Fibroblast of the aortic adventitia (primary cell): ENCODE measurements at regions not wholly inside any gene's neighbourhood (a gene's known extent, or its start where the extent isn't known, plus 50 kb on each side); places are given as distances from the start of the nearest gene placed in this dataset.

ENCODE experiments used
- DNase-seq: peaks from one replicate; pipeline ENCODE4 v3.0.0-alpha.2; 2010; ENCODE audit warnings: low read depth
- H3K4me3 ChIP-seq: 2 replicates; pipeline ENCODE4 v1.5.1; 2011; ENCODE audit warnings: low read depth, mild to moderate bottlenecking, control low read depth, low read length, moderate library complexity
- TF ChIP-seq, protein P1 (sequence below): IDR thresholded peaks from 2 replicates; pipeline ENCODE4 v1.5.1; 2011; ENCODE audit warnings: mild to moderate bottlenecking, low read length, control low read depth, inconsistent platforms; ENCODE audit not compliant: insufficient read depth

DNA sequence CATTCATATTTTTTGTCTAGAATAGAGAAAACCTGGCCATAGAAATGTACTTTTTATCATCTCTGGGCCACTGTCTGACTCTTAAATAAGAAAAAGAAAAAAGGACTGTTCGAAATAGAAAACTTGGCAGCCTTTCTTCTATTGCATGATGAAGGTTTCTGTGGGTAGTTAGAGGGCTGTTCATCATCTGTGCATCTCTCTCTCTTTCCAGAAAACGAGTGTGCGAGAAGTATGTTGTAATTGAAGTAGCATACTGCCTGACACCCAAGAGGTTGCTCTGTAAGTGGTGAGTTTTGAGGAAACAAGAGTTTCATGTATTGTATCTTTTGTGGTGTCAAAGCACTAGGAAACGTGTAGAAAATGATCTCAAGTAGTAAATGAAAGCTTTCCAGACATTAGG lies 343.2 kb upstream of the TMEM229A start:
- no peak for DNase-seq
- H3K4me3 ChIP-seq = no peak overlapping the region
- TF ChIP-seq, protein P1, sequence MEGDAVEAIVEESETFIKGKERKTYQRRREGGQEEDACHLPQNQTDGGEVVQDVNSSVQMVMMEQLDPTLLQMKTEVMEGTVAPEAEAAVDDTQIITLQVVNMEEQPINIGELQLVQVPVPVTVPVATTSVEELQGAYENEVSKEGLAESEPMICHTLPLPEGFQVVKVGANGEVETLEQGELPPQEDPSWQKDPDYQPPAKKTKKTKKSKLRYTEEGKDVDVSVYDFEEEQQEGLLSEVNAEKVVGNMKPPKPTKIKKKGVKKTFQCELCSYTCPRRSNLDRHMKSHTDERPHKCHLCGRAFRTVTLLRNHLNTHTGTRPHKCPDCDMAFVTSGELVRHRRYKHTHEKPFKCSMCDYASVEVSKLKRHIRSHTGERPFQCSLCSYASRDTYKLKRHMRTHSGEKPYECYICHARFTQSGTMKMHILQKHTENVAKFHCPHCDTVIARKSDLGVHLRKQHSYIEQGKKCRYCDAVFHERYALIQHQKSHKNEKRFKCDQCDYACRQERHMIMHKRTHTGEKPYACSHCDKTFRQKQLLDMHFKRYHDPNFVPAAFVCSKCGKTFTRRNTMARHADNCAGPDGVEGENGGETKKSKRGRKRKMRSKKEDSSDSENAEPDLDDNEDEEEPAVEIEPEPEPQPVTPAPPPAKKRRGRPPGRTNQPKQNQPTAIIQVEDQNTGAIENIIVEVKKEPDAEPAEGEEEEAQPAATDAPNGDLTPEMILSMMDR = no peak

DNA sequence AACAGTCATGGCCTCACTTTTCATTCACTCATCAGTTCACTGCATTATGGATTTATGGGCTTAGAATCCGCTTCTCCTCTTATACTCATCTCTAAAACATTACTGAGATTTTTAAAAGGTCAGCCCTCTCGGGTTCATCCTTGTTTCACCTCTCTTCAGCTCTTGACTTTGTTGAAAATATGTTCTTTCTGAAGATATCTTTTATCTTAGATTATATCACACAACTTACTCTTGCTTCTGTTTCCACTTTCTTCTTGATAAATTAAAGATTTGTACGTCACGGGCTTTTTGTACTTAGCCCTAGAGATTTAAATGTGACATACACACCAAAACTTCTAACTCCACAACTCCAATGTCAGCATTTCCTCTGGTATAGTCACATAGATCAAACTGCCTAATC lies 342.5 kb upstream of the TMEM229A start:
- TF ChIP-seq, protein P1 = no peak

DNA sequence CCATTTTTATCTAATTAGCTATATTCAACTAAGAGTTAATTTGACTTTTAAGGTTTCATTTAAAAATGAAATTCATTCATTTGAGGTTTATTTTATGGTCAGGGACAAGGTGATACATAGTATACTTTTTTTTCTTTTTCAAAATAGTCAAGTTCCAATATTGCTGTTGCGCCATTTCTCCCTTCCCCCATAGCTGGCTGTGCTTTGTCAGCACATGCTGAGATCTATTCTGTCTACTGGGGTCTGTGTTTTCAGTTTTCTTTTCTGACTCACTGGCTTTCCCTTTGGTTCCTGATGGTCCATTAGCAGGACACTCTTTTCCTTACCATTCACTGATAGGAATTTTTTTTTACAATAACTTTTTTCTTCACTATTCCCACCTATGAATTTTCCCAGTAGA lies 336.4 kb upstream of the TMEM229A start:
- no peak overlapping the region for H3K4me3 ChIP-seq
- no peak for DNase-seq
- TF ChIP-seq, protein P1 = no peak

More for the DNA sequence above, 342.5 kb upstream of the TMEM229A start:
- DNase-seq = no peak
- no peak overlapping the region for H3K4me3 ChIP-seq

DNA sequence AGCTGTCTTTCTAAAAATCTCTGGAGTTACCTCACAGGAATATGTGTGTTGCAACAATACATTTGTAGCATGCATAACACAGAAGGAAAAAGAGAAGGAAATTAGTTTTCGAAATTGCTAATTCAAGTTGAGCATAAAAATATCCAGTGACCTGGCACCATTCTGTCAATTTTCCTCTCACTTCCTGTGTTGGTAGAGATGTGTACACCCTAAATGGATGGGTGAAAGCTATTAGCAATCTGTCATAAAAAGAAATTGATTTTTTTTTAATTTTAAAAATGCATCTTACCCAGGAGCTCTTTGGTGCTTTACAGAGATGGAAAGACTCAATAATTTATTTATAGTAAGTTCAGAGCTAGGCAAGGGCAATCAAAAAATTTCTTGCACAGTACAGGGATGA lies 333.3 kb upstream of the TMEM229A start:
- no peak overlapping the region for H3K4me3 ChIP-seq
- no peak for DNase-seq
- TF ChIP-seq, protein P1 = no peak

DNA sequence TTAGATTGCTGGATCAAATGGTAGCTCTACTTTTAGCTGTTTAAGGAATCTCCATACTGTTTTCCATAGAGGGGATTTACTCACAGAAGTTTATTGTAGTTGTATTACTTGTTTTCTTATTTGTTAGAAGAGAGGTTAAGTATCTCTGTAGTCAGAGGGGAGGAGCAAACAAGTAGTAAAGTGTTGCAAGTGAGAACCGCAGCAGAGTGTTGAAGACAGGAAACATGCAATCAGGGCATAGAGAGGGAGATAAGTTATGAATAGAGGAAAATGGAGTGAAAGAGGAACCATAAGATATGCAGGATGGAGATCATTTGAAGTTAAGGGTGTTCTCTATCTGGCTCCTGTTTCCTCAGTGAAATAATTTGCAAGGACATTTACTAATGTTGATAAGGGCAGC lies 331.4 kb upstream of the TMEM229A start:
- DNase-seq = no peak
- TF ChIP-seq, protein P1 = no peak
- H3K4me3 ChIP-seq = no peak overlapping the region

DNA sequence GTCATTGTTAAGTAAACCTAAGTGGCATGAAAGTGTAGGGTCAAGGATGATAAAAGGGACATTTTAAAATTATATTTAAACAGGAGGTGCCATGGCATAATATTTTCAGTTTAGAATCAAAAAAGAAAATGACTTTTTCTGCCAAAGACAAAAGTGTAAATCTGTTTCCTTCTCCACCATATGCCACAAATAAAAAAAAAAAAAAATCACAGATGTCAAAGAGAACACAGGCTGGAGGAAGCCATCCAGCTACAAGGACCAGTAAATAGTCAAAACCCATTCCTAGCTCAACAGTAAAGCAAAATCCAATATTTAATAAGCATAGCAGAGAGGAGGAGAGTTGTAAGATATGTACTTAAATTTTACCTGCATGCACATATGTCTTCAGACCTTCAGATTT lies 321.3 kb upstream of the TMEM229A start:
- DNase-seq = no peak
- no peak overlapping the region for H3K4me3 ChIP-seq
- TF ChIP-seq, protein P1 = no peak

DNA sequence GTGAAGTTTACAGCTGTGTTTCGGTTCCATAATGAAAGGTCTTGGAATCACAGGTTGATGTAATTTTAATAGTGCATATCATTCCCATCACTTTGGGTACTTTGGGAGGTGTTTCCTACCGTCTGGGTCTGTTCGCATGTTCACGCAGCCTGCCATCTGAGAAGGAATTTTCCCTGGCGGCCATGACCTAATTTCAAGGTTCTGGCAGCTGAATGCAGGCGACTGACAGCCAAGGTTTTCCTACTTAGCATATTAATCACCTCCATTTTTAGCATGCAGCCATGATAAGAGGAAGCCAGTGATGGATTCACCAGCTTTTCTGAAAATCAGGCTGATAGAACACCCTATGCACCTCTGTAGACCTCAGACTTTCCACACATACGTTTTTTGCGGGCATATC lies 319.1 kb upstream of the TMEM229A start:
- DNase-seq = no peak
- no peak overlapping the region for H3K4me3 ChIP-seq
- TF ChIP-seq, protein P1 = no peak
